D341Med (cell line): ENCODE measurements at regions not wholly inside any gene's neighbourhood (a gene's known extent, or its start where the extent isn't known, plus 50 kb on each side); places are given as distances from the start of the nearest gene placed in this dataset.

Source experiments
- DNase-seq: peaks from one replicate; pipeline ENCODE4 v3.0.0; 2012; ENCODE audit warnings: low spot score

- DNase-seq: no peak
Observed at GRCh38 chr20:40770564-40771307, 81.7 kb upstream of the MAFB start.

DNA sequence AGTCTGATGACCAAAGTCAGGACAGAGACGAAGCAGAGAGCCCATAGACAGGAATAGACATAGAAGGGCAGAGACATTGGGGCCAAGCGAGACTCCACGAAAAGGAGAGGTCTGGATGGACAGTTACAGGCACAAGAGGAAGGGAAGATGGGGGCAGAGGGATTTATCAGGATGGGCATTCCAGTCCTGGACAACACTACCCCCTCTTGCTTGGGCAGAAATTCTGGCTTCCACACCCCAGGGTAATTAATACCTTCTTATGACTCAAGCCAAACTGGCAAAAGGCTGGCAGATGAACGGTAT, 82.2 kb upstream of the MAFB start:
- DNase-seq: no peak

- no peak for DNase-seq
Observed at GRCh38 chr20:40771848-40772511, 82.9 kb upstream of the MAFB start.

- DNase-seq: no peak
Observed at GRCh38 chr20:40773376-40773775, 84.3 kb upstream of the MAFB start.

- no peak for DNase-seq
Observed at GRCh38 chr20:40774252-40774651, 85.2 kb upstream of the MAFB start.

DNA sequence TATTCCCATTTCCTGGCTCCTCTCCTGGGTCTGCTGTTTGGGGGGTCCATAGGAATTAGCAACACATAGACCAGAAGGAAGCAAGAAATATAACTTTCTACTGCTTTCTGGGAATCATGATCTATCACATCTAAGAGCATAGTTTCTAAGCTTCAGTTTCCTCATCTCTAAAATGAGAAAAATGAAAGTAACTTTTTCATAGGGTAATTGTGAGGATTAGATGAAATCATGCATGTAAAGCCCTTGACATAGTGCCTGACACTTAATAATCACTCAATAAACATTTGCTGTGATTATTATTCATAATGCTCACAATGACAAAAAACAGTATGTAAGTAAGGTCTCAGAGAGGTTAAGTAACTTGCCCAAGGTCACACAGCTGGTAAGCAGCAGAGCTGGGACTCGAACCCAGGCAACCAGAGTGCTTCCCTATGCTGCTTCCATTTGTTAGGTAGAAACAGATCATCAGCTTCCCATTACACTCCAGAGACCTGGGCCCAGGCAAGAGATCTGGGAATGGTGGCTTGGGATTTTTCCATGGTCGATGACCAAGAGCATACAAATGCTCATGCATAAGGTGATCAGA, 86.6 kb upstream of the MAFB start:
- DNase-seq: no peak

DNA sequence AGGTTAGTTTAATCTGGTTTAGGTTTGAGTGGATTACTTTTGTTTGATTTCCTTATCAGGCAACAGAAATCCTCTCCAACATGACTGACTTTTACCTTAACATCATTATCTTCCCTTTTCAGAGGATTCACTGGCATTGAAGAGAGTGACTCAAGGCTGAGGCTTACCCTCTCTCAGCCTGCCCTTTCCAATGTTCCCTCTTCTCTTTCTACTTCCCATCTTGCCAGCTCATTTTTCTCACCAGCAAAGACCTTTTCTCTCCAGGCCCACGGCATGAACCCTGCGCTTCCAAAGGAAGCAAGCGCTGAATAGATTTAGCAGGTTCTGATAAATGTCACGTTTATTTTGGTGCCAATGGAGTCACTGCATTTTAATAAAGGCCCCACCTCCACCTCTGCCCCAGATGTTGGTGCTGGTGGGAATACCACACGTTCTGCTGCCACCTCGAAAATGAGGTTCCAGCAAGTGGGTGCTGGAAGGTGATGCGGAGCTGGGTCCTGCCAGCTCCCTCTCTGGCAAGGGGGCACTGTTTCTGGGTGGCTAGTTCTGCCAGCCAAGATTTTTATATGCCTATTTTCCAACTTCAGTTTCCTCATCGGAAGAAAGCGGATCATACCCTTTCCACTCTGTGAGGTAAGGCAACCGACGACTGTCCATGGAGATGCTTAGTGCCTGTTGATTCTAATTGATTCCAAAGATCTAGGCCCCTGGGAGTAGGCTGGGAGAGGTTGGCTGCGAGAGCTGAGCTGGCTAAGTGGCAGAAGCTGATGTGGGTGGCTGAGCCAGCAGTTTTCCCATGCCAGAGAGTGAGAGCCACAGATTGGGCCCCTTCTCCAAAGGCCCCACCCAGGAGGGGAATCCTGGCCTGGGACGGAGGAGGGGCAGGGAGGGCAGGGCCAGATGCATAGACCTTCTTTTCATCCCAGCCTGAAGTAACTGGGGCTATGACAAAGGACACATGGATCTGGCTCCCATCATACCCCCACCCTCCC, 87.7 kb upstream of the MAFB start:
- no peak for DNase-seq

- DNase-seq: no peak
Observed at GRCh38 chr20:40777653-40778052, 88.6 kb upstream of the MAFB start.

GRCh38 chr20:40778894-40779496, 90.0 kb upstream of the MAFB start:
- DNase-seq: no peak

DNA sequence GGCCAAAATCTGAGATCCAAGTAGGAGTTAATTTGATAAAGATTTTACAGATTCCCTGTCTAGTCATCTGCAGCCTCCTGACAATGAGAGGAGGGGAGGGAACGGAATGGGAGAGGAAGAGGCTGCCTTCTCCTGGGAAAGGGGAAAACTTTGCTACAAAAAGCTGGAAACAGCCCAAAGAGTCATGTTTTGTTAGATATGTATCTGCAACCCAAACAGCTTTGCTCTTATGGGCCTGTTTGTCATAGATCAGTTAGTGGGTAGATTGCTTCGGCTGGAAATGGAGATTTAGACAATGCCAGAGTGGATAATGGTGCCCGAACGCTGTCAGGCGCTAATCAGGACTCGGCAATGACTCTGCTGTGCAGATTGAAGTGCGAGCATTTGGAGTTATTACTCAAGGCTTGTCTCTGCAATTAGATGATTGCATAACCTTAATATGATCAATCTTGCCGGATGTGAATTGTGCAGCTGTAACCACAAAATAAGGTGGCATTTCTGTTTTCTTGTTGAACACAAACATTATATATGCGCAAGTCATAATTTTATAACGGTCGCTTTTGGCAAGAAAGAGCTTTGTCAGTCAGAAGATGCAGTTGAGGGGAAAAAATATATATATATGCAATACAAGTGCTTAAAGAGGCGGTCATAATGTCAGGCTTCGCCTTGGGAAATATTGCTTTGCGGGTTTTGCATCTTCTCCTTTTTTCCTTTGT, 92.4 kb upstream of the MAFB start:
- no peak for DNase-seq

DNA sequence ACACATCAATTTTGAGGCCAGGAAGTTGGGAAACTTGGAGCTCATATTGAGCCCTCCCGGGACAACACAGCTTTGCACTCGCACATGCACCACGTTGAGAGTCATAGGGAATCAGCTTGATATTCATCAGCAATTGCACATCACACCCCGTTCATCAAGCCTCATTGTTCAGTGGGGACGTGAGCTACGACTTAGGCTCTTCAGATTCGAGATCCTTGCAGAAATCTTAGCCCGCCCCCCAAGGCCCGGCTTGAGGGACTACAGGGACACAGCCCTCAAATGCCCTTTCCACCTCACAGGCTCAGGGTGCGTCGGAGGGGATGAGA, 93.0 kb upstream of the MAFB start:
- DNase-seq: no peak

GRCh38 chr20:40785346-40785745, 96.3 kb upstream of the MAFB start:
- no peak for DNase-seq

DNA sequence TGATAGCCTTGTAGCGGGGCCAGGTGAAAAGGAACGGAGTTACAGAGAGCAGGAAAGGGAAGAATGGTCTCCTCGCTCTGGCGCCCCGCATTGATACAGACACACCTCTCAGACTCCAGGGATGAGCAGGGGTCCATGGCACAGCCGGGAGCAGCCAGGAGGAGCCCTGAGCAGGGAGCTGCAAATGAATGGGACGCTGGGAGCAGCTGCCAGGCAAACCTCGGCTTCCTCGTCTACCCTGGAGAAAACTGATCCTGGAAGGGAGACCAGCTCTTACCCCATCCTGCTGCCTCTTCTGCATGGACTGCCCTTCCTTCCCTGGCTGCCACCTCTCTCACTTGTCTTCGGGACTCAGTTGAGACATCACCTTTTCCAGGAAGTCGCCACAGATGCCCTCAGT, 97.3 kb upstream of the MAFB start:
- no peak for DNase-seq

DNA sequence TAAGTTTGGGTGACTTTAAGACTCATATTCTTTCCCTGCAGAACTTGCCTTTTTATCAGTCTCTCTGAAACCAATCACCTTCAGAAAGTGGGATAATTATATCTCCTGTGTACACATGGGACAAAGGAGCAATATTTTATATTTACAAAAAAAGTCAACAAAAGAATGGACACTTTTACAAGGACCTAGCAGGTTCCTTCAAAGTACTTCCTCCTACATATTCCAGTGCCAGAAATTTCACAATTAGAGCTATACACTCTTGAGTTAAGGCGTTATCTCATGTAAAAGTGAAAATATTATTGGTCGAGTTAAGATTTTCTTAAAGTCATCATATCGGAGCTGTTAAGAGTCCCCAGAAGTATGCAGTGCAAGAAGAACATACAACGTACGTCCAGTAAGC, 98.9 kb upstream of the MAFB start:
- no peak for DNase-seq

- no peak for DNase-seq
Observed at GRCh38 chr20:40797425-40797824, 108.4 kb upstream of the MAFB start.

DNA sequence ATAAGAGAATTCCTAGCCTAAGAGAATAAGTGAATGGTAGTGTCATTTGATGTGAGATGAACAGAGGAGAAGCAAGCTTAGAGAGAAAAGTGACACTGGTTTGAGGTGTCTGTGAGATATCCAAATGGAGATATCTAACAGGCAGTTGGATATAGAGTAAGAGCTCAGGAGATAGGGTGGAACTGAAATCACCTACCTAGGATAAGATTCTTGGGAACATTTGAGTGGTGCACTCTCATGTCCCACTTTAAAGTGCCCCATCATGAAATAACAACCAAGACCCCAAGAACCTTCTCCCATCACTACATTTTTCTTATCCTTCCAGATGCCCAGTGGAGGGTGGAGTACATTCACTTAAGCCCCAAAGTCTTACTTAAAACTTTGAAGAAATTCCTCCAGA, 109.0 kb upstream of the MAFB start:
- no peak for DNase-seq

DNA sequence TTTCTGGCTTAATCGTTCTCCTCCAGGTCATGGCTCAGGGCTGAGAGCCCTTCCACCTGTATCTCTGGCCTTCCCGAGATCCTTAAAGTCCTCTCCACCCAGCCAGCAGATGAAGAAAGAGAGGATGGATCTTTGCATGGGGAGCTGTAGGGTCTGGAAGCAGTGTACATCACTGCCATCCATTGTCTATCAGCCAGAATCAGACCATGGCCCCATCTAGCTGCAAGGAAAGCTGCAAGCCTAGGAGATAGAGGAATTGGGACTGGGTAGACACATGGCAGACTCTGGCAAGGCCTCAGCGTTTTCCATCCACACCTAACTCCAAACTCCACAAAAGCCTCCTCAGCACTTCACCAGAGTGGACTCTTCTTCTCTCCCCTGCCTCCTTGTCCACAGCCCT, 113.8 kb upstream of the MAFB start:
- no peak for DNase-seq

GRCh38 chr20:40803381-40803780, 114.3 kb upstream of the MAFB start:
- DNase-seq: no peak

DNA sequence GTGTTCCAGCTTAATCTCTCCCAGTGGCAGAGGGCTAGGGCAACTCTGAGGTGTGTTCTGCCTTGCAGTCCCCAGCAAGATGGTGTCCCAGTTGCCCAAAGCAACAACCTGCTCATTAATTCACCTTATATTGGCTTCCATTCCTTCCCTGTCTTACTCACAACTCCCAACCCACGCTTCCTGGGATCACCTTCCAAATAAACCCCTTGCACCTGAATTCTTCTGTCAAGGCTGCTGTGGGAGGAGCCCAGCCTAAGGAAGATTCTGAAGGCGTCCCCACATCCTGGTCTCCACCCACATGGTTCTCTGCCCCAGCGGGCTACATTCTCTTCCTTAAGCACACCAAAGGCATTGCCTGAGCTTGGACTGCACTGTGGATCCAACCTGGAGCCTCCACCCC, 116.6 kb upstream of the MAFB start:
- no peak for DNase-seq

- no peak for DNase-seq
Observed at GRCh38 chr20:40806929-40807820, 118.1 kb upstream of the MAFB start.

DNA sequence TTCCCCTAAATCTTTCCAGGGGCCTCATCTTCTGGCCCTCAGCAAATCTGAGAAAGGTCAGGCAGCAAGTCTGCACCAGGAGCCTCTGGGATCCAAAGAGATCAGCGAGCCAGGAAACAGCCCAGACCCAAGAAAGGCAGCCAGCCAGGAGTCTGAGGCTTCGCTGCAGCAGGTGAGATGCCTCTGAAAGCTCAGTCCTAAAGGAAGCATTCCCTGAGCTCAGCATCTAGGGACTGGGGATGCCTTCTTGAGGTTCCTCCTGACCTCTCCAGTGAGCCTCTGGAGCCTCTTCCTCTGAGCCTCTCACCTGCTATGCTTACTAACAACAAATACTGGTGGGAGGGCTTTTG, 118.8 kb upstream of the MAFB start:
- no peak for DNase-seq
